ENCODE measurements at regions not wholly inside any gene's neighbourhood (a gene's known extent, or its start where the extent isn't known, plus 50 kb on each side); places are given as distances from the start of the nearest gene placed in this dataset.

DNA sequence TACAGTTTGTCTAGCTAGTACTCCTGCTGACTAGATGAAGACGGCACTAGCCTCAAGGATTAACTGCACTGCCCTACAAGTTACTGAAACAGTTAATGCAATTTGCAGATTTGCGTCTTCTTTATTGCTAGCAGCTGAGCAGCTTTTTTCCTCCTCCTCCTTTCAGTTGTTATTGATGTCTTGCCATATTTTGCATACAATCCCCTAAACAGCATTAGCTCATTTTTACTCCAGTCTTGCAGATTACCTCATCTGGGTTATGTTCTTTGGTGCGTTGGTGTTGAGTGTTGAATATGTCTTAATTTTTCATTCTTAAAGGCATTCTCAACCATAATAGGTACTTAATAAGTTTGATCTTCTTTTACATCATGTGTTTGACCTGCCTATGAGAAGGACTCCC lies 363.4 kb upstream of the LYPLAL1 start:
- TF ChIP-seq, protein P1, sequence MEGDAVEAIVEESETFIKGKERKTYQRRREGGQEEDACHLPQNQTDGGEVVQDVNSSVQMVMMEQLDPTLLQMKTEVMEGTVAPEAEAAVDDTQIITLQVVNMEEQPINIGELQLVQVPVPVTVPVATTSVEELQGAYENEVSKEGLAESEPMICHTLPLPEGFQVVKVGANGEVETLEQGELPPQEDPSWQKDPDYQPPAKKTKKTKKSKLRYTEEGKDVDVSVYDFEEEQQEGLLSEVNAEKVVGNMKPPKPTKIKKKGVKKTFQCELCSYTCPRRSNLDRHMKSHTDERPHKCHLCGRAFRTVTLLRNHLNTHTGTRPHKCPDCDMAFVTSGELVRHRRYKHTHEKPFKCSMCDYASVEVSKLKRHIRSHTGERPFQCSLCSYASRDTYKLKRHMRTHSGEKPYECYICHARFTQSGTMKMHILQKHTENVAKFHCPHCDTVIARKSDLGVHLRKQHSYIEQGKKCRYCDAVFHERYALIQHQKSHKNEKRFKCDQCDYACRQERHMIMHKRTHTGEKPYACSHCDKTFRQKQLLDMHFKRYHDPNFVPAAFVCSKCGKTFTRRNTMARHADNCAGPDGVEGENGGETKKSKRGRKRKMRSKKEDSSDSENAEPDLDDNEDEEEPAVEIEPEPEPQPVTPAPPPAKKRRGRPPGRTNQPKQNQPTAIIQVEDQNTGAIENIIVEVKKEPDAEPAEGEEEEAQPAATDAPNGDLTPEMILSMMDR (IDR thresholded peaks at IDR 0.05 in 2 of 3, conservative IDR thresholded peaks at IDR 0.05 in 1 of 3; ENCODE audit: borderline replicate concordance in 1 of 3, insufficient read depth in 1 of 3, low read depth in 2 of 3, low read length in 2 of 3): no peak
- TF ChIP-seq EGR1 (IDR thresholded peaks at IDR 0.05; ENCODE audit: low read depth) (no peak), EZH2phosphoT487 (IDR thresholded peaks at IDR 0.05; ENCODE audit: borderline replicate concordance) (no peak), POLR2A (IDR thresholded peaks at IDR 0.05; ENCODE audit: borderline replicate concordance, extremely low read depth, insufficient read depth, insufficient read length) (no peak), ATF3 (IDR thresholded peaks at IDR 0.05) (no peak), RAD21 (IDR thresholded peaks at IDR 0.05; ENCODE audit: low read depth) (no peak), JUND (IDR thresholded peaks at IDR 0.05) (no peak), REST (IDR thresholded peaks at IDR 0.05; ENCODE audit: low read depth) (no peak), YY1 (IDR thresholded peaks at IDR 0.05; ENCODE audit: extremely low read depth, insufficient replicate concordance, low read depth, low read length) (no peak), POLR2AphosphoS5 (IDR thresholded peaks at IDR 0.05; ENCODE audit: low read depth, low read length) (no peak), ZNF274 (IDR thresholded peaks at IDR 0.05; ENCODE audit: low read depth, low read length) (no peak)
